SK-MEL-5 (cell line): ENCODE measurements at regions not wholly inside any gene's neighbourhood (a gene's known extent, or its start where the extent isn't known, plus 50 kb on each side); places are given as distances from the start of the nearest gene placed in this dataset.

Source experiments
- DNase-seq: peaks from one replicate; pipeline ENCODE4 v3.0.0-alpha.2; 2016; ENCODE audit warnings: low read depth, low spot score
- in situ Hi-C: cut with HindIII; loops from 2 replicates; pipeline ENCODE4 v1.10.0; 2016; ENCODE audit warnings: low sequenced_read_pairs, high pct_unique_total_duplicates, low pct_unique_long_range_greater_than_20kb

DNA sequence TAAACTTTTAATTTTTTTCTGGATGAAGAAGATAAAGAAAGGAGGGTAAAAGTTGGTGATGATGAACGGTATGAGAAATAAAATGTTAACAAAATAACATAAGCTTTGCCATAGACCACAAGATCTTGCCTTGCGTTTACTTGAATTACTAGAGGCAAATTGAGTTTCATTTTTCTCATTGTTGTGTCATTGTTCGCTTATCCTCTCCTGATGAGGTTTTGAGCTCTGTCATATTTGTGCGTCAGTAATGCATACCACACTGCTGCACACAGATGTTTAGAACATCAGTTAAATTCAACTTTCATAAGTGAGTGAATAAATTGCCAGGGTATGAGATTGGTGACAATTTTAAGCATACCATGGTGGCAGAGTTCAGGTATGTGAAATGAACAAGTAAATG, 843.6 kb downstream of the SUCLG1 start:
- in situ Hi-C loops, result no loop called here

GRCh38 chr2:83613178-83613577, 845.9 kb downstream of the SUCLG1 start:
- in situ Hi-C loops, result no loop called here
- no peak for DNase-seq

More for the DNA sequence above, 843.6 kb downstream of the SUCLG1 start:
- DNase-seq, result no peak

GRCh38 chr2:83602753-83603152, 856.3 kb downstream of the SUCLG1 start:
- peak; percentile 63 for DNase-seq
- in situ Hi-C loops, result no loop called here

GRCh38 chr2:83596592-83597282, 862.3 kb downstream of the SUCLG1 start:
- in situ Hi-C loops, result no loop called here
- DNase-seq, result peak; percentile 35

GRCh38 chr2:83595926-83596325, 863.2 kb downstream of the SUCLG1 start:
- DNase-seq, result no peak
- in situ Hi-C loops, result no loop called here

DNA sequence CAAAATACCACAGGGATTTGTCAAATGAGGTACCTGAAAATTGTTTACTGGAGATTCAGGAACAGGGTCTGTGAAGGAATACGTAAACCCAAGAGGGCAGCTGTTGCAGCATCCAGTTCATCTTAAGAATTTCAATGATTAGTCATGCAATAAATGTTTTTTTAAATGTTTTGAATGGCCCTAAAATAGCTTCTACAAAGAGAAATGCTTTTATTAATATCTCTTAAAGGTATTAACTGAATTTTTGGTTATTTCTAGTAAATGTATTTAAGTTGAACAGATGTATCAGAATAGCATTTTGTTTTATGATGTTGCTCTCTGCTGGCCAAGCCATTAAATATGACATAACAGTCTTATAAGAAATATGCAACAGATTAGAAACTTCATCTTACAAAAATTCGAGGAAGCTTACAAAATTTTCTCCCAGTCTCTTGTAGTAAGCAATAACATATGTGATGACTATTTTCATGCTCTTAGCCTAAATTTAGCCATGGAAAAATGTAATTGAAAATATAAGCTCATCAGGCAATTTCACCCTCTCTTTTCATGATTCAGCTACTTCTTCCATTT, 863.9 kb downstream of the SUCLG1 start:
- in situ Hi-C loops, result no loop called here
- no peak for DNase-seq

DNA sequence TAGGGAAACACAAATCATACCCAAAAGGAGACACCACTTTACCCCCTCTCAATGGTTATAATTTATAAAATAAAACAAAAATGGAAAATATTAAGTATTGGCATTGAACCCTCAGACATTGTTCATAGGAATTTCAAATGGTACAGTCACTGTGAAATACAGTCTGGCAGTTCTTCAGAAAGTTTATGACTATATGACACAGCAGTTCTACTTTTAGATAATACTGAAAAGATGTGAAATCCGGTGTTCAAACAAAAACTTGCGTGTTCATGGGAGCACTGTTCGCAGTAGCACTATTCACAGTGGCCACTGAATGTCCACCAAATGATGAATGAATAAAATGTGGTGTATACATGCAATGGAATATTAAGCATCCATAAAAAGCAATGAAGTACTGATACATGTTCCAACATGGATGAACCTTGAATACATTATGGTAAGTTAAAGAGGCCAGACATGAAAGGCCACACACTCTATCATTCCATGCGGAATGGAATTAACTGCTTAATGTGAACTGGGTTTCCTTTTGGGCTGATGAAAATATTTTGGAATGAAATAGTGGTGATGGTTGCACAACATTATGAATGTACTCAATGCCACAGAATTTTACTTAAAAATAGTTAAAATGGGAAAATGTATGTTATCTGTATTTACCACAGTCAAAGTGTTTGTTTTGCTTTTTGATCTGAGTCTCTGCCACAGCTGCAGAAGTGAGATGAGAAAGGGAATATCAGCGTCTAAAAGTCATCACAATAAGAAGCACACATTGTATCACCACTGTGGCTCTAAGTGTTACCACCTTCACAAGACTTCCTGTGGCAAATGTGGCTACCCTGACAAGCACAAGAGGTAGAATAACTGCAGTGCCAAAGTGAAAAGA, 864.6 kb downstream of the SUCLG1 start:
- in situ Hi-C loops, result no loop called here
- no peak for DNase-seq

DNA sequence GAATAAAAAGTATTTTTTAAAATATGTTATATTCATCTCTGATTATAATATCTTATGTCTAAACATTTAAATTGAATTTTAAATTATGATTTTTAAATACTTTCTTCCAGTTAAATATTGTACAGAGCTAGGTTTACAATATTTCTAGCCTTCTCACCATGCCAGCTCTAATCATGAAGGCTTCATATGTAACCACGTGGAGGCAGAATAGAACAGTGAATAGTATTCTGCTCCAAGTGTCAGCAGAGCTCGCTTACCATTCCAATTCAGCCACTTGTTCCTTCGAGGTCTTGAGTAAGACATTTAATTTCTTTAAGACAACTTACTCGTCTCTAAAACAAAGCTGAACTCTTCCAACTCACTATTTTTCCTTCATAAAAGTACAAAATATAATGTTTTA, 871.8 kb downstream of the SUCLG1 start:
- peak; percentile 79 for DNase-seq
- in situ Hi-C loops, result no loop called here

DNA sequence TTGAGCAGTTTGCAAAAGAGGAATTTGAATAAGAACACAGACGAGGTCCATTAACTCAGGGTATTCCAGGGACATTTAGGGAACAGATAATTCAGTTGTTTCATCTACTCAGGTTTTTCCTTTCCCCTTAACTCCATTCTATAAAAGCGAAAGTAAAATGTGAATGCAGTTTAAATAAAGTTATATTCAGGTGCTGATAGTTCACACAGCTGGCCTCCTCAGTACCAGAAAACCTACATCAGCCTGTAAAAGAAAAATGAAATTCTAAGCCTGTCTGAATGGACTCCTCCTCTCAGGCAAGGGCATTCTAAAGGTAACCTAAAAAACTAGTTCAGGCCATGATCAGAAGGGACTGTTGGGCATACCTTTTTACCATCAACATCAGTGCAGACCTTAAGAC, 873.8 kb downstream of the SUCLG1 start:
- in situ Hi-C loops, result no loop called here
- no peak for DNase-seq

- in situ Hi-C loops, result no loop called here
- no peak for DNase-seq
Observed at GRCh38 chr2:83584672-83585071, 874.4 kb downstream of the SUCLG1 start.

- in situ Hi-C loops, result no loop called here
- DNase-seq, result no peak
Observed at GRCh38 chr2:83582589-83582988, 876.5 kb downstream of the SUCLG1 start.

- no peak for DNase-seq
- in situ Hi-C loops, result no loop called here
Observed at GRCh38 chr2:83579507-83579906, 879.6 kb downstream of the SUCLG1 start.

DNA sequence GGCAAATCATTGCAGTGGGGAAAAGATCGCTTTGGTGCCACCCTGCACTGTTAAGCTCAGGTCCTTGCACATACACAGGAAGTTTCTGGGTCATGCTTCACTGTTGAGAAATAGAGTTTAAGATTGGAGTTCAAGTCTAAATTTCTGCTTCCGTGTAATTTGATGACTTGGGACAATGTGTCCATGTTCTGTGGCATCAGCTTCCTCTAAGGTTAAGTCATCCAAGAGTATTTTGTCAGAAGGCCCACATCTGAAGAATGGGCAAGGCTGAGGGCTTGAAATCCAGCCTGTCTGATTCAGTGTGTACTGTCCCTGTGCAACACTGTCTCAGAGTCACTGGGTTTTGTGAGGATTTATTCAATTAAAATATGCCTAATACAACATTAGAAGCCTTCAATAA, 880.7 kb downstream of the SUCLG1 start:
- no peak for DNase-seq
- in situ Hi-C loops, result no loop called here

DNA sequence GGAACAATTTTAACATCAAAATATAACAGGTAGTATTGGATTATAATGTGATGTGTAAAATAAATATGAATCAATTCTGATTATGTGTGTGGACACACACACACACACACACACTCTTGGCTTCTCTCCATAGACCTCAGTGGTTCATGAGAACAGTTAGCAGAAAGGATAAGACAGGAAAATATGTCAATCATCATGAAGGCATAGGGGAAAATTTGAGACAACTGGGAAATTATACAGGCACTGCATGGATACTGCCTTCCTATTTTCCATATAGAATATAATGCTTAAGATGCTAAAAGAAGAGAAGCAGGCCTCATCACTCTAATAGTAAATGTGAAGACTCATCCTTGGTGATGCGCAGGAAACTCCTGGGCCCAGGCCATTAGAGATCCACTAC, 884.5 kb downstream of the SUCLG1 start:
- no peak for DNase-seq
- in situ Hi-C loops, result no loop called here

GRCh38 chr2:83573060-83573459, 886.0 kb downstream of the SUCLG1 start:
- no peak for DNase-seq
- in situ Hi-C loops, result no loop called here

GRCh38 chr2:83572400-83572799, 886.7 kb downstream of the SUCLG1 start:
- no peak for DNase-seq
- in situ Hi-C loops, result no loop called here

GRCh38 chr2:83567551-83567950, 891.5 kb downstream of the SUCLG1 start:
- no peak for DNase-seq
- in situ Hi-C loops, result no loop called here

DNA sequence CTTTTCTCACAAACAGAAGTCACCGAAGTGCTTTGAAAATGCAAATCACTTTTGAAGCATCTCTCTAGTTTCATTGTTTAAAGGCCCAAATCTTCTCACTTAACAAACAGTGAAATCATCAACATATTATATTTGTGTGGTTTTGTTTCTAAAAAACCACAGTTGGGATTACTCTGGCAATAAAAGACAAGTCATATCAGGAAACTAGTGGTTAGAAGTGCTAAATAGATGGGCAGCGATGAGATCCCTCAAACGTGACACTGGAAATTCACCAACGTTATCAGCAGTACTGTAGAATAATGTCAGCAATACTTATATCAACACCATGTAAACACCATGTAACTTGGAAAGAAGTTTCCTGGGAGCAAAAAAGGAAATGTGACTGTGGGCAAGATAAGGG, 893.5 kb downstream of the SUCLG1 start:
- no peak for DNase-seq
- in situ Hi-C loops, result no loop called here

DNA sequence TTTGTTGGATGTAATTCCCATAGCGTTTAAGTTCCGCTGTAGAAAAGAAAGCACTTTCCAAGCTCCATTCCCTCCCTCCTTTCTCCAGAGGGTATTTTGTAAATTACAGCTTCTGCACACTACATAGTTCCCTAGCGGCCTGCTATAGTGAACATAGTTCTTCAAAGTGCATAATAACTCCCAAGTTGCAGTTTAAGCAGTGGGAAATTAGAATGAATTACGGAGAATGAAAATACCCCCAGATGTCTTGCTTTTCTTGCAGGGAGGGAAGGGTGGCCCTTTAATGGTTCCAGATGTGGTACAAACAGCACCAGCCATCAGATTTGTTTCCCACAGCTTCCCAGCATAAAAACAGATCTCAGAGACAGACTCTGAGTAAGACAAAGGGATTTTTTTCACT, 893.9 kb downstream of the SUCLG1 start:
- in situ Hi-C loops, result no loop called here
- no peak for DNase-seq
